ENCODE measurements at regions not wholly inside any gene's neighbourhood (a gene's known extent, or its start where the extent isn't known, plus 50 kb on each side); places are given as distances from the start of the nearest gene placed in this dataset.

DNA sequence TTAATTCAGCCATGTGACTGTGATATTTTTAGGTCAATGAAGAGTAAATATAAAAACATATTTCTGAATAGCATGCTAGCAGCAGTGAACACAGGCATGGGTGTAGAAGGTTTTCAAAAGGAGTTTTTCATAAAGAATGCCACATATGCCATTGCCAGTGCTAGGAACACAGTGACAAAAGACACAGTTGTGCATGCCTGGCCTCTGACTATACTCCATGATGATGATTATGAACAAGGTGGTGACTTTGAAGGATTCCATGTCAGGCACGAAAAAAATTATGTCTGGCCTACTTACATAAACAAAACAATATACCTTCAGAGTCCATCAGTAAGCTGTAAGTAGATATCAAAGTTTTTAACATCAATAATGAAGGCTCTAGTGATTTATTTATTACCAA, 438.7 kb downstream of the TLE1 start:
- intact Hi-C loops (cut with DNase I; ENCODE audit: low total_unique reads) (no loop called here), in situ Hi-C loops (cut with MboI; ENCODE audit: low sequenced_read_pairs in 4 of 4) (no loop called here)
- ATAC-seq (no peak), DNase-seq (no peak)
- Histone ChIP-seq H3K27me3 (no peaks in the 10 kb centered on the region), H3K36me3 (no peaks in the 10 kb centered on the region), H3K9me3 (no peaks in the 10 kb centered on the region), H3K4me3 (no peak overlapping the region), H3K4me1 (no peaks in the 10 kb centered on the region), H3K27ac (no peak overlapping the region)
- TF ChIP-seq POLR2A (IDR thresholded peaks at IDR 0.05): no peak

DNA sequence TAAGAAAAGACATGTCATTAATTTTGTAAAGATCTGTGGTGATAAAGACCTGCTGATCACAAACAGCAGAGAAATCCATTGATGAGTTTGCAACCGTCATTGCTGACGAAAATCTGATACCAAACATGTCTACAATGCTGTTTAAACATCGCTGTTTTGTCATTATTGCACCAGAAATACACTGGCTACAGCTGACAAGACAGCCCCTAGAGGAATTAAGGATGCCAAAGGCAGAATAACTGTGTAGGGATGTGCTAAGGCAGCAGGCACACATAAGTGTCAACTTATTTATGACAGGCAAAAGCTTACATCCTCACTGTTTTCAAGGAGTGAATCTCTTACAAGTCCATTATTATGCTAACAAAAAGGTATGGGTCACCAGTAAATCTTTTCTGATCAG, 439.3 kb downstream of the TLE1 start:
- Histone ChIP-seq H3K4me1 (no peaks in the 10 kb centered on the region), H3K36me3 (no peaks in the 10 kb centered on the region), H3K4me3 (no peak overlapping the region), H3K27ac (no peak overlapping the region), H3K27me3 (no peaks in the 10 kb centered on the region), H3K9me3 (no peaks in the 10 kb centered on the region)
- in situ Hi-C loops (cut with MboI; ENCODE audit: low sequenced_read_pairs in 4 of 4): no loop called here
- DNase-seq (no peak), ATAC-seq (no peak)
- no peak for TF ChIP-seq POLR2A (IDR thresholded peaks at IDR 0.05)
- TF ChIP-seq, protein P1, sequence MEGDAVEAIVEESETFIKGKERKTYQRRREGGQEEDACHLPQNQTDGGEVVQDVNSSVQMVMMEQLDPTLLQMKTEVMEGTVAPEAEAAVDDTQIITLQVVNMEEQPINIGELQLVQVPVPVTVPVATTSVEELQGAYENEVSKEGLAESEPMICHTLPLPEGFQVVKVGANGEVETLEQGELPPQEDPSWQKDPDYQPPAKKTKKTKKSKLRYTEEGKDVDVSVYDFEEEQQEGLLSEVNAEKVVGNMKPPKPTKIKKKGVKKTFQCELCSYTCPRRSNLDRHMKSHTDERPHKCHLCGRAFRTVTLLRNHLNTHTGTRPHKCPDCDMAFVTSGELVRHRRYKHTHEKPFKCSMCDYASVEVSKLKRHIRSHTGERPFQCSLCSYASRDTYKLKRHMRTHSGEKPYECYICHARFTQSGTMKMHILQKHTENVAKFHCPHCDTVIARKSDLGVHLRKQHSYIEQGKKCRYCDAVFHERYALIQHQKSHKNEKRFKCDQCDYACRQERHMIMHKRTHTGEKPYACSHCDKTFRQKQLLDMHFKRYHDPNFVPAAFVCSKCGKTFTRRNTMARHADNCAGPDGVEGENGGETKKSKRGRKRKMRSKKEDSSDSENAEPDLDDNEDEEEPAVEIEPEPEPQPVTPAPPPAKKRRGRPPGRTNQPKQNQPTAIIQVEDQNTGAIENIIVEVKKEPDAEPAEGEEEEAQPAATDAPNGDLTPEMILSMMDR (IDR thresholded peaks at IDR 0.05 in 4 of 5, conservative IDR thresholded peaks at IDR 0.05 in 1 of 5): no peak
- intact Hi-C loops (cut with DNase I; ENCODE audit: low total_unique reads): no loop called here

DNA sequence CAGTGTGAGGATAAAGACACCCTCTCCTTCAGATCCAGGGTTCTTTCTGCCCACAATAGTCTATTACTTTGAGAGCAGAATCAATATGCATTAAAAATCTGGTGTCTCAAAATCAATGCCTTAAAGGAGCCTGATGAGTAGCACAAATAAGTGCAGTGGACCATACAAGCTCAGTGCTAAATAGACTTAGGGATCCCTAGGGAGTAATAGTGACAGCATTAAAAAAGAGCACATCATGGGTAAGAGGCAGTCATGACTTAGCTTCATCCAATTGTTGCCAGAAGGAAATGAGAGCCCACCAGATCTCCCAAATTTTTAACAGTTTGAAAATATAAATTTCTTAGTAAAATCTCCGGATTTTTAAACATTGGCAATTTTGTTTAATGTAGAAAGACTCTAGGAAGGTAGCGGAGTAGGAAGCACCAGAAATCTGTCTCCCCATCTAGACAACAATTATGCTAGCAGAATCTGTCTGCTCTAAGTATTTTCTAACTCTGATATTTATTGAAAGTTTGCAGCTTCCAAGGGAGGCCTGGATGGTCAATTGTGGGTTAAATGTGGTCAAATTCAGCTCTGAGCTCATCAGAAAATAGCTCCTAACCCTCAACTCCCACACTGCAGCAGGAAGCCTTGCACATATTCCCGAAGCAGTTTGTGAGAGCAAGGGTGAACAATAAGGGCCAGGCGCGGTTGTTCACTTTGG, 443.9 kb downstream of the TLE1 start:
- no peak for DNase-seq
- intact Hi-C loops (cut with DNase I; ENCODE audit: low total_unique reads) (no loop called here), in situ Hi-C loops (cut with MboI; ENCODE audit: low sequenced_read_pairs in 4 of 4) (no loop called here)
- H3K4me3 ChIP-seq: no peak overlapping the region
- H3K27ac ChIP-seq: no peak overlapping the region
- no peaks in the 10 kb centered on the region for H3K4me1 ChIP-seq
- no peaks in the 10 kb centered on the region for H3K27me3 ChIP-seq
- H3K9me3 ChIP-seq: no peaks in the 10 kb centered on the region
- no peak for ATAC-seq
- no peaks in the 10 kb centered on the region for H3K36me3 ChIP-seq
- TF ChIP-seq, protein P1 (IDR thresholded peaks at IDR 0.05 in 4 of 5, conservative IDR thresholded peaks at IDR 0.05 in 1 of 5): no peak
- no peak for TF ChIP-seq POLR2A (IDR thresholded peaks at IDR 0.05)

DNA sequence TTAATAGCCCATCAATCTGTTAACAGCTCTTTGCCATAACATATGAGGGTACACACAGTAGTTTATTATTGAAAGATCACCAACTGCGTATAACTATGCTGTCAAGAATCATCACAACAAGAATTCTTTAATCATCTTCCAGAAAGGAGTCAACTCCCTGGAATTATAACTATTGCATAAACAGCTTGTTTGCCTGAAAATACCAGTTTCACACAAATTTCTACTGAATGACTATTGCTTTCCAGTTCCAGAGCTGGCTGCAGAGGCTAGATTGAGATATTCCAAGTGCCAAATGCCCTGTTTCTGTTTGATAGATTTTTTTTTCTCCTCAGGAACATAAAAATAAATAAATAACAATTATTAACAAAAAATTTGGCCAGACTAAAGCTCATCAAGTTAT, 444.7 kb downstream of the TLE1 start:
- H3K4me3 ChIP-seq: no peak overlapping the region
- DNase-seq: no peak
- in situ Hi-C loops (cut with MboI; ENCODE audit: low sequenced_read_pairs in 4 of 4): no loop called here
- no peaks in the 10 kb centered on the region for H3K4me1 ChIP-seq
- ATAC-seq: no peak
- H3K27me3 ChIP-seq: no peaks in the 10 kb centered on the region
- intact Hi-C loops (cut with DNase I; ENCODE audit: low total_unique reads): no loop called here
- TF ChIP-seq POLR2A (IDR thresholded peaks at IDR 0.05): no peak
- TF ChIP-seq, protein P1 (IDR thresholded peaks at IDR 0.05 in 4 of 5, conservative IDR thresholded peaks at IDR 0.05 in 1 of 5): no peak
- H3K36me3 ChIP-seq: no peaks in the 10 kb centered on the region
- no peak overlapping the region for H3K27ac ChIP-seq
- no peaks in the 10 kb centered on the region for H3K9me3 ChIP-seq

DNA sequence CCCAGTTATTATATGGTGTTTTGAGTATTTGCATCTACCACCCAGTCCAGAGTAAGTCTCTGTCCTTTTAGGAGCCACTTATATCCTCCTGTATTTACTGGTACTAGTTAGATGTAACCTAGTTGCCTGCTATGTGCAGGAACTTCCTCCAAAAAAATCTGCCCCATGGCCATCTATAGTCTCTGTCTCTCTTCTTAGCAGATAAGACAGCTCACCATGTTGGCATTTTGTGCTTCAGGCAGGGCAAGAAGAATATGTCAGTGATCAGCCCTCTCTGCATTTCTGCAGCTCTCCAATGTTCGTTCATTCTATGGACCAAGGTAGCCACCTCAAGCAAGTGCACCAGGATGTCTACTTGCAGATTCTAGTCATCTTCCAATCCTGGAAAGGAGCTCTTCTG, 446.5 kb downstream of the TLE1 start:
- TF ChIP-seq POLR2A (IDR thresholded peaks at IDR 0.05): no peak
- no peak overlapping the region for H3K4me3 ChIP-seq
- intact Hi-C loops (cut with DNase I; ENCODE audit: low total_unique reads) (no loop called here), in situ Hi-C loops (cut with MboI; ENCODE audit: low sequenced_read_pairs in 4 of 4) (no loop called here)
- H3K9me3 ChIP-seq: no peaks in the 10 kb centered on the region
- H3K36me3 ChIP-seq: no peaks in the 10 kb centered on the region
- no peaks in the 10 kb centered on the region for H3K27me3 ChIP-seq
- DNase-seq: no peak
- no peaks in the 10 kb centered on the region for H3K4me1 ChIP-seq
- no peak overlapping the region for H3K27ac ChIP-seq
- ATAC-seq: no peak

DNA sequence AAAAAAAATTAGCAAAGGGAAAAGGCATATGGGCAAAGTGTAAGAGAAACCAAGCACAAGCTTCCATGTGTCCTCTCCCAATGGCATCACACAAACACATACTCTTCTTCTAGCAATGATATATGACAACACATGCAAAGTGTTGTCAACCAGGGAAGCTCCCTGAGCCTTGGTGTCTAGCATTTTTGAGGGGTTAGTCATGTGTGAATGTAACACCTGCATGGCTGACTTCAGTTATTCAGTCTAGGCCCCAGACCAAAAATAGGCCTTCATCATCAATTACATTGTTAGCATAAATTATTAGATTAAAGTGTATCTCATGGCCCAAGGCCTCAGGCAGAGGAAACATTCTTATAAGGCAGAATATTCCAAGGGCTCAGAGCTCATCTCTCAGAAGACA, 450.0 kb downstream of the TLE1 start:
- intact Hi-C loops (cut with DNase I; ENCODE audit: low total_unique reads): no loop called here
- no peaks in the 10 kb centered on the region for H3K4me1 ChIP-seq

More for the DNA sequence above, 450.0 kb downstream of the TLE1 start:
- in situ Hi-C loops (cut with MboI; ENCODE audit: low sequenced_read_pairs in 4 of 4): no loop called here
- TF ChIP-seq, protein P1 (IDR thresholded peaks at IDR 0.05 in 4 of 5, conservative IDR thresholded peaks at IDR 0.05 in 1 of 5): no peak
- no peak for TF ChIP-seq POLR2A (IDR thresholded peaks at IDR 0.05)
- DNase-seq (no peak), ATAC-seq (no peak)
- Histone ChIP-seq H3K36me3 (no peaks in the 10 kb centered on the region), H3K4me3 (no peak overlapping the region), H3K9me3 (no peaks in the 10 kb centered on the region), H3K27ac (no peak overlapping the region), H3K27me3 (no peaks in the 10 kb centered on the region)
